NB4 (cell line): ENCODE measurements at regions not wholly inside any gene's neighbourhood (a gene's known extent, or its start where the extent isn't known, plus 50 kb on each side); places are given as distances from the start of the nearest gene placed in this dataset.

ENCODE experiments used
- DNase-seq: peaks from one replicate; pipeline ENCODE4 v3.0.0; 2010; ENCODE audit warnings: low read depth
- H3K4me3 ChIP-seq: one replicate; pipeline ENCODE4 v1.5.1; 2011; ENCODE audit warnings: mild to moderate bottlenecking, low read depth, low read length, moderate library complexity
- CTCF ChIP-seq: IDR thresholded peaks from one replicate; pipeline ENCODE4 v1.5.1; 2012; ENCODE audit warnings: low read depth, low read length
- MAX ChIP-seq: IDR thresholded peaks from 2 replicates; pipeline ENCODE4 v1.6.1; 2011; ENCODE audit warnings: low read depth, low read length
- MYC ChIP-seq: IDR thresholded peaks from 2 replicates; pipeline ENCODE4 v1.6.1; 2011; ENCODE audit warnings: low read depth, low read length
- POLR2A ChIP-seq: IDR thresholded peaks from 2 replicates; pipeline ENCODE4 v1.6.1; 2011; ENCODE audit warnings: mild to moderate bottlenecking; ENCODE audit not compliant: insufficient read length; ENCODE audit errors: extremely low read depth

- TF ChIP-seq CTCF (no peak), MYC (no peak), POLR2A (no peak), MAX (no peak)
- no peak for DNase-seq
These were observed 859.9 kb downstream of the FAT4 start for GRCh38 chr4:126174627-126175026.

GRCh38 chr4:126180642-126181041 lies 865.9 kb downstream of the FAT4 start:
- TF ChIP-seq MAX (no peak), CTCF (no peak), MYC (no peak), POLR2A (no peak)
- no peak overlapping the region for H3K4me3 ChIP-seq
- no peak for DNase-seq

More at GRCh38 chr4:126174627-126175026, 859.9 kb downstream of the FAT4 start:
- H3K4me3 ChIP-seq = no peak overlapping the region

- no peak overlapping the region for H3K4me3 ChIP-seq
- no peak for TF ChIP-seq POLR2A
- DNase-seq = no peak
These were observed 867.6 kb downstream of the FAT4 start for GRCh38 chr4:126182336-126182735.

- no peak for TF ChIP-seq CTCF
- H3K4me3 ChIP-seq = no peak overlapping the region
- no peak for DNase-seq
These were observed 868.0 kb downstream of the FAT4 start for GRCh38 chr4:126182786-126183185.

GRCh38 chr4:126183206-126183605 lies 868.5 kb downstream of the FAT4 start:
- H3K4me3 ChIP-seq = no peak overlapping the region
- TF ChIP-seq MAX (no peak), MYC (no peak), POLR2A (no peak), CTCF (no peak)
- no peak for DNase-seq

- H3K4me3 ChIP-seq = no peak overlapping the region
- TF ChIP-seq MAX = no peak
- no peak for TF ChIP-seq CTCF
- no peak for TF ChIP-seq POLR2A
- DNase-seq = no peak
These were observed 876.8 kb downstream of the FAT4 start for GRCh38 chr4:126191536-126191935.
